Neural progenitor cell (in vitro differentiated cells): ENCODE measurements at regions not wholly inside any gene's neighbourhood (a gene's known extent, or its start where the extent isn't known, plus 50 kb on each side); places are given as distances from the start of the nearest gene placed in this dataset.

Experiments used
- DNase-seq: peaks from one replicate; pipeline ENCODE4 v3.0.0-alpha.2; 2016; ENCODE audit warnings: low spot score
- H2AFZ ChIP-seq: fragments of 200-600 bp; sonication (generic); replicated peaks from 2 replicates; pipeline ENCODE4 v1.6.1; 2016; ENCODE audit warnings: antibody characterized with exemption
- H3F3A ChIP-seq: fragments of 200-600 bp; sonication (generic); 2 replicates; pipeline ENCODE4 v1.6.1; 2016; ENCODE audit warnings: antibody characterized with exemption, low read depth
- H3K27ac ChIP-seq: fragments of 200-600 bp; sonication (generic); 2 replicates; pipeline ENCODE4 v1.5.1; 2016; ENCODE audit warnings: mild to moderate bottlenecking
- H3K27me3 ChIP-seq: fragments of 200-600 bp; sonication (generic); 2 replicates; pipeline ENCODE4 v1.6.1; 2016; ENCODE audit warnings: mild to moderate bottlenecking, moderate library complexity
- H3K36me3 ChIP-seq: fragments of 200-600 bp; sonication (generic); 2 replicates; pipeline ENCODE4 v1.5.1; 2016
- H3K4me1 ChIP-seq: fragments of 200-600 bp; sonication (generic); 2 replicates; pipeline ENCODE4 v1.6.1; 2016; ENCODE audit warnings: mixed run types
- H3K4me2 ChIP-seq: fragments of 200-600 bp; sonication (generic); 2 replicates; pipeline ENCODE4 v1.6.1; 2016
- H3K4me3 ChIP-seq: fragments of 200-600 bp; sonication (generic); 2 replicates; pipeline ENCODE4 v1.5.1; 2016
- H3K79me2 ChIP-seq: fragments of 200-600 bp; sonication (generic); 2 replicates; pipeline ENCODE4 v1.6.1; 2016; ENCODE audit warnings: low read depth
- H3K9ac ChIP-seq: fragments of 200-600 bp; sonication (generic); 2 replicates; pipeline ENCODE4 v1.6.1; 2016
- H3K9me3 ChIP-seq: fragments of 200-600 bp; sonication (generic); 2 replicates; pipeline ENCODE4 v1.5.1; 2016; ENCODE audit warnings: low read depth
- H4K20me1 ChIP-seq: fragments of 200-600 bp; sonication (generic); 2 replicates; pipeline ENCODE4 v1.6.1; 2016; ENCODE audit warnings: low read depth
- H3K27ac Mint-ChIP-seq: 3 replicates; pipeline ENCODE4 v1.8.0; 2021; ENCODE audit warnings: mixed read lengths
- H3K27me3 Mint-ChIP-seq: 2 replicates; pipeline ENCODE4 v1.8.0; 2022; ENCODE audit warnings: low read depth, mild to moderate bottlenecking, inconsistent platforms, moderate library complexity, mixed read lengths; ENCODE audit not compliant: insufficient read depth
- H3K36me3 Mint-ChIP-seq: 3 replicates; pipeline ENCODE4 v1.8.0; 2021; ENCODE audit warnings: mixed read lengths
- H3K4me1 Mint-ChIP-seq: 3 replicates; pipeline ENCODE4 v1.8.0; 2021; ENCODE audit warnings: mixed read lengths
- H3K4me3 Mint-ChIP-seq: 3 replicates; pipeline ENCODE4 v1.8.0; 2021; ENCODE audit warnings: mild to moderate bottlenecking, moderate library complexity, mixed read lengths
- H3K9me3 Mint-ChIP-seq: 3 replicates; pipeline ENCODE4 v1.8.0; 2020; ENCODE audit warnings: mixed read lengths
- EZH2 ChIP-seq: fragments of 200-600 bp; sonication (generic); IDR thresholded peaks from 2 replicates; pipeline ENCODE4 v1.6.1; 2017; ENCODE audit warnings: antibody characterized with exemption, mild to moderate bottlenecking, moderate library complexity
- EZH2phosphoT487 ChIP-seq: fragments of 200-600 bp; sonication (generic); IDR thresholded peaks from 2 replicates; pipeline ENCODE4 v1.6.1; 2017; ENCODE audit warnings: antibody characterized with exemption
- TF ChIP-seq, protein P1 (sequence below): fragments of 200-600 bp; sonication (generic); IDR thresholded peaks from 2 replicates; pipeline ENCODE4 v1.5.1; 2017; ENCODE audit warnings: antibody characterized with exemption, mild to moderate bottlenecking

- Mint-ChIP-seq H3K4me3 (no peak overlapping the region), H3K27ac (peak overlapping the region; percentile 72), H3K4me1 (peaks cover 5% of the 10 kb centered on the region), H3K36me3 (peaks cover 4% of the 10 kb centered on the region), H3K9me3 (no peaks in the 10 kb centered on the region), H3K27me3 (peaks cover 3% of the 10 kb centered on the region)
- Histone ChIP-seq H3K9ac (no peak overlapping the region), H4K20me1 (no peaks in the 10 kb centered on the region), H3K4me1 (no peaks in the 10 kb centered on the region), H3K36me3 (no peaks in the 10 kb centered on the region), H3K4me2 (no peak overlapping the region), H3K27ac (no peak overlapping the region), H3K79me2 (no peaks in the 10 kb centered on the region), H3K4me3 (no peak overlapping the region), H2AFZ (no peak overlapping the region), H3K27me3 (no peaks in the 10 kb centered on the region), H3F3A (no peaks in the 10 kb centered on the region), H3K9me3 (no peaks in the 10 kb centered on the region)
- TF ChIP-seq, protein P1, sequence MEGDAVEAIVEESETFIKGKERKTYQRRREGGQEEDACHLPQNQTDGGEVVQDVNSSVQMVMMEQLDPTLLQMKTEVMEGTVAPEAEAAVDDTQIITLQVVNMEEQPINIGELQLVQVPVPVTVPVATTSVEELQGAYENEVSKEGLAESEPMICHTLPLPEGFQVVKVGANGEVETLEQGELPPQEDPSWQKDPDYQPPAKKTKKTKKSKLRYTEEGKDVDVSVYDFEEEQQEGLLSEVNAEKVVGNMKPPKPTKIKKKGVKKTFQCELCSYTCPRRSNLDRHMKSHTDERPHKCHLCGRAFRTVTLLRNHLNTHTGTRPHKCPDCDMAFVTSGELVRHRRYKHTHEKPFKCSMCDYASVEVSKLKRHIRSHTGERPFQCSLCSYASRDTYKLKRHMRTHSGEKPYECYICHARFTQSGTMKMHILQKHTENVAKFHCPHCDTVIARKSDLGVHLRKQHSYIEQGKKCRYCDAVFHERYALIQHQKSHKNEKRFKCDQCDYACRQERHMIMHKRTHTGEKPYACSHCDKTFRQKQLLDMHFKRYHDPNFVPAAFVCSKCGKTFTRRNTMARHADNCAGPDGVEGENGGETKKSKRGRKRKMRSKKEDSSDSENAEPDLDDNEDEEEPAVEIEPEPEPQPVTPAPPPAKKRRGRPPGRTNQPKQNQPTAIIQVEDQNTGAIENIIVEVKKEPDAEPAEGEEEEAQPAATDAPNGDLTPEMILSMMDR = no peak
- TF ChIP-seq EZH2 (no peak), EZH2phosphoT487 (no peak)
- no peak for DNase-seq
Observed at GRCh38 chr4:4619821-4620220, 78.0 kb upstream of the STX18 start.

DNA sequence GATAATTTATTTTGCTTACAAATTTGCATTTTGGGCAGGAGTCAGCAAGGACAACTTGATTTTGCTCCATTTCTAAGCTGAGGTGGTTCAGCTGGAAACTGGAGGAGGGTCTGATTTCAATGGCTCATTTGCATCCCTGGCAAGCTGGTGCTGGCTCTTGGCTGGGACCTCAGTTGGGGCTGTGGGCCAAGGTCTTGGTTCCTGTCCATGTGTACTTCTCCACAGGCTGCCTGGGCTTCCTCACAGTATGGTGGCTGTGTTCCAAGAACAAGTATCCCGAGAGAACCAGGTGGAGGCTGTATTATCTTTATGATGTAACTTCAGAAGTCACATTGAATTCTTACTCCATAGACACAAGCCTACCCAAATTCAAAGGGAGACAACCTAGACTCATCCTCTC is 77.0 kb upstream of the STX18 start:
- Mint-ChIP-seq H3K9me3 (no peaks in the 10 kb centered on the region), H3K27ac (no peak overlapping the region), H3K36me3 (peaks cover 4% of the 10 kb centered on the region), H3K4me3 (no peak overlapping the region), H3K4me1 (no peaks in the 10 kb centered on the region), H3K27me3 (peaks cover 5% of the 10 kb centered on the region)
- H3K36me3 ChIP-seq = no peaks in the 10 kb centered on the region
- no peaks in the 10 kb centered on the region for H3F3A ChIP-seq
- no peaks in the 10 kb centered on the region for H3K79me2 ChIP-seq
- no peaks in the 10 kb centered on the region for H4K20me1 ChIP-seq
- no peak for DNase-seq
- H3K4me3 ChIP-seq = no peak overlapping the region
- H3K9me3 ChIP-seq = no peaks in the 10 kb centered on the region
- H3K4me1 ChIP-seq = no peaks in the 10 kb centered on the region
- no peak overlapping the region for H3K27ac ChIP-seq
- H3K27me3 ChIP-seq = no peaks in the 10 kb centered on the region
- TF ChIP-seq EZH2phosphoT487 (no peak), EZH2 (no peak)
- TF ChIP-seq, protein P1 = no peak
- H2AFZ ChIP-seq = no peak overlapping the region
- H3K4me2 ChIP-seq = no peak overlapping the region
- H3K9ac ChIP-seq = no peak overlapping the region

DNA sequence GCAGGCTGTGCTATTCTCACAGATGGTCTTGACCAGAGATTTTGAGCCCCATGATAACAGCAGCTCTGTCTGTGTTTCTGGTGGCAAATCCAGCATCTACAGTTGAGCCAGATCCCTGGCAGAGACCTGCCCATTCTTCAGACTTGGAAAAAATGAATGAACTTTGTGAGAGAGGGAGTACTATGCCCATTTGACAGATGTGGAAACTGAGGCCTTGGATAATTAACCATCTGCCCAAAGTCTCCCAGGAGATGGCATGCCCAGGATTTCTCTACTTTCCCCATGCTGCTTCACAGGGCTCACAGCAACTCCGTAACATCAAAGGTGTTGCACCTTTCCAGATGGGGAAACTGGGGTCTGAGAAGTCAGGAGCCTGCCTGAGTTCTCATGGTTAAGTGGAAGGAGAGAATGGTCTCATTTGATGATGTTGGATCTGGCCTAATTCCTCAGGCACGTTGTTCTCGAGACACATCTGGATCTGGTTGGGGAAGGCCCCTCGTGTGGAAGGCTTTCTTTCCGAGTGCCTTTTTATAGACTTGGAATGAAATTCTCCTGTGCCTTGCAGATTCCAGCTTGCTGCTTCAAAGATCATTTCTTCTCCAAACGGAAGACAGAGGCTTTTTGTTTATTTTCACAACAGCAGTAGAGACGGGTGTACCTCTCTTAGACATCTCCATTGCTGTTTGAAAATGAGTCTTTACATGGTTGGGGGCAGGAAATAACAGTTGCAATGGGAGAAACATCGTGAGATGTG is 73.3 kb upstream of the STX18 start:
- H3K9me3 ChIP-seq = no peaks in the 10 kb centered on the region
- no peak for TF ChIP-seq EZH2
- TF ChIP-seq EZH2phosphoT487 = no peak
- TF ChIP-seq, protein P1 = no peak
- H3K79me2 ChIP-seq = no peaks in the 10 kb centered on the region
- no peak overlapping the region for H3K4me2 ChIP-seq
- Mint-ChIP-seq H3K36me3 (peaks cover 3% of the 10 kb centered on the region), H3K4me3 (no peak overlapping the region), H3K27ac (no peak overlapping the region), H3K4me1 (peaks cover 3% of the 10 kb centered on the region), H3K9me3 (no peaks in the 10 kb centered on the region), H3K27me3 (peaks cover 3% of the 10 kb centered on the region)
- no peak overlapping the region for H3K9ac ChIP-seq
- peaks cover under 1% of the 10 kb centered on the region for H4K20me1 ChIP-seq
- no peaks in the 10 kb centered on the region for H3F3A ChIP-seq
- no peak overlapping the region for H2AFZ ChIP-seq
- no peaks in the 10 kb centered on the region for H3K36me3 ChIP-seq
- H3K27me3 ChIP-seq = no peaks in the 10 kb centered on the region
- H3K27ac ChIP-seq = no peak overlapping the region
- no peaks in the 10 kb centered on the region for H3K4me1 ChIP-seq
- DNase-seq = no peak
- H3K4me3 ChIP-seq = no peak overlapping the region
